Transverse colon (tissue), 4 donors: ENCODE measurements at regions not wholly inside any gene's neighbourhood (a gene's known extent, or its start where the extent isn't known, plus 50 kb on each side); places are given as distances from the start of the nearest gene placed in this dataset.

Experiments used
- DNase-seq: peaks from one replicate; pipeline ENCODE4 v3.0.0-alpha.2; 2019
- H3K27ac ChIP-seq, 4 donors: fragments of 200-600 bp; sonication (generic); 2 replicates each; pipeline ENCODE4 v1.5.1; 2016 to 2018; ENCODE audit warnings: inconsistent platforms in 4 of 4
- H3K27me3 ChIP-seq: fragments of 200-600 bp; sonication (generic); 2 replicates; pipeline ENCODE4 v1.5.1; 2017; ENCODE audit warnings: inconsistent platforms
- H3K36me3 ChIP-seq, 4 donors: fragments of 200-600 bp; sonication (generic); 2 replicates each; pipeline ENCODE4 v1.5.1; 2017 to 2019; ENCODE audit warnings: inconsistent platforms in 4 of 4
- H3K4me1 ChIP-seq, 4 donors: fragments of 200-600 bp; sonication (generic); 2 replicates each; pipeline ENCODE4 v1.5.1; 2017 to 2020; ENCODE audit warnings: inconsistent platforms in 4 of 4
- H3K4me3 ChIP-seq, 4 donors: fragments of 200-600 bp; sonication (generic); 1 replicate in 1 of 4; 2 replicates in 3 of 4; pipeline versions ENCODE4 v1.5.1 to v1.6.1; 2017 to 2019; ENCODE audit warnings: inconsistent platforms in 4 of 4
- H3K9me3 ChIP-seq, 2 donors: fragments of 200-600 bp; sonication (generic); 2 replicates each; pipeline ENCODE4 v1.5.1; 2017 to 2019; ENCODE audit warnings: inconsistent platforms in 2 of 2
- EP300 ChIP-seq: sonication (generic); formaldehyde crosslinking; IDR thresholded peaks from one replicate; pipeline ENCODE4 v1.6.1; 2017; ENCODE audit warnings: antibody characterized with exemption, low read depth
- POLR2A ChIP-seq: fragments of 450-650 bp; IDR thresholded peaks from one replicate; pipeline ENCODE4 v1.6.1; 2016; ENCODE audit warnings: antibody characterized with exemption, mild to moderate bottlenecking, moderate library complexity
- POLR2AphosphoS5 ChIP-seq, 3 donors: sonication (generic); formaldehyde crosslinking; IDR thresholded peaks; one replicate each; pipeline ENCODE4 v1.6.1; 2016; ENCODE audit warnings: antibody characterized with exemption in 3 of 3
- WGBS, 2 donors: methylation state at CpG; one replicate each; pipeline ENCODE4 v1.1.5; 2018; ENCODE audit warnings: low coverage in 1 of 2; 5-methylcytosine and 5-hydroxymethylcytosine counted together
- in situ Hi-C, 4 donors: fragments of 200-750 bp; cut with MboI; loops; one replicate each; pipeline versions ENCODE4 v1.15.0 to v1.15.1; 2017; ENCODE audit warnings: low sequenced_read_pairs in 3 of 4, low pct_ligation_motif_present in 1 of 4, low pct_unique_long_range_greater_than_20kb in 1 of 4
- intact Hi-C: fragments of 100-400 bp; cut with DNase I; formaldehyde crosslinking; loops from one replicate; pipeline ENCODE4 v1.15.1; 2023; ENCODE audit warnings: low total_unique reads
- TF ChIP-seq, protein P1 (sequence below), 5 experiments: fragments of 200-600 bp in 3 of 5; fragments of 450-650 bp in 2 of 5; sonication (generic) in 3 of 5; IDR thresholded peaks; 1 replicate in 2 of 5; 2 replicates in 3 of 5; pipeline ENCODE4 v1.5.1; 2016 to 2017; ENCODE audit warnings: antibody characterized with exemption in 5 of 5, inconsistent platforms in 3 of 5, mild to moderate bottlenecking in 2 of 5, moderate library complexity in 1 of 5

DNA sequence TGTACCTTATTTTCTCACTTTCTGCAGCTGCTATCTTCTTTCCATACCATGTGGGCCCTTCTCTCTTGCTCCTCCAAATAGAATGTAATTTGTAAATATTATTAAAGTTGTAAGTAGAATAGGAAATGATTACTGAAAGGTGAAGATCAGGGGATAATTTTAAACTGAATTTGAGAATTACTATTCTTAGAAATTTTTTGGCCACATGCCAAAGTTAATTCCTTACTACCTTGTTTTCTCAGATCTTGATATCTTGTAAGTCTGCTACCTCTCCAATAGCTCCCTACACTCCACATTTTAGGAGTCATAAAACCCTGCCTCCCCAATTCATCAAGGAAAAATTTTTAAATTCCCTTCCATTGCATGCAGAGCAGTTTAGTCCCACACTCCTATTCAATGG lies 442.7 kb downstream of the SATB2 start:
- H3K27me3 ChIP-seq: no peaks in the 10 kb centered on the region
- TF ChIP-seq, protein P1, sequence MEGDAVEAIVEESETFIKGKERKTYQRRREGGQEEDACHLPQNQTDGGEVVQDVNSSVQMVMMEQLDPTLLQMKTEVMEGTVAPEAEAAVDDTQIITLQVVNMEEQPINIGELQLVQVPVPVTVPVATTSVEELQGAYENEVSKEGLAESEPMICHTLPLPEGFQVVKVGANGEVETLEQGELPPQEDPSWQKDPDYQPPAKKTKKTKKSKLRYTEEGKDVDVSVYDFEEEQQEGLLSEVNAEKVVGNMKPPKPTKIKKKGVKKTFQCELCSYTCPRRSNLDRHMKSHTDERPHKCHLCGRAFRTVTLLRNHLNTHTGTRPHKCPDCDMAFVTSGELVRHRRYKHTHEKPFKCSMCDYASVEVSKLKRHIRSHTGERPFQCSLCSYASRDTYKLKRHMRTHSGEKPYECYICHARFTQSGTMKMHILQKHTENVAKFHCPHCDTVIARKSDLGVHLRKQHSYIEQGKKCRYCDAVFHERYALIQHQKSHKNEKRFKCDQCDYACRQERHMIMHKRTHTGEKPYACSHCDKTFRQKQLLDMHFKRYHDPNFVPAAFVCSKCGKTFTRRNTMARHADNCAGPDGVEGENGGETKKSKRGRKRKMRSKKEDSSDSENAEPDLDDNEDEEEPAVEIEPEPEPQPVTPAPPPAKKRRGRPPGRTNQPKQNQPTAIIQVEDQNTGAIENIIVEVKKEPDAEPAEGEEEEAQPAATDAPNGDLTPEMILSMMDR (IDR thresholded peaks at IDR 0.05): no peak
- intact Hi-C loops: no loop called here

DNA sequence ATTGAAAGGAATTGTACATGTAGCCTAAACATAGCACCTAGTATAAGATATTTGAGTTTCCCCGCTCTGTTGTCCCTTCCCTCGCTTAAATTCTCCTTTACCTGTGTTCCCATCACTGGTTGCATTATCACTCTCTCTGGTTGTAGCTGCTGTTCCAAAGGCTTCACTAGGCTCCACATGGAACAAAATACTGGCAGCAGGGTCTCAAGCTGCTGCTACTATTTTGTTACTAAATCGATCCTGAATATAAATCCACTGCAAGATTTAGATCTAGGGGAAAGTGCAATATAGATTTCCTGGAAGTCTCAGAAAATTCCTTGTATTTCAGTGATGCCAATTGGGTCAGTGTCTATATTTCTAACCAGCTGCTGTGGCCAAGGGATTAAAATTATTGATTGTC lies 443.5 kb downstream of the SATB2 start:
- in situ Hi-C loops: no loop called here
- Histone ChIP-seq H3K27me3 (no peaks in the 10 kb centered on the region), H3K36me3 (no peaks in the 10 kb centered on the region), H3K9me3 (no peaks in the 10 kb centered on the region), H3K27ac (no peak overlapping the region), H3K4me3 (no peak overlapping the region), H3K4me1 (no peaks in the 10 kb centered on the region)
- no peak for TF ChIP-seq EP300
- TF ChIP-seq, protein P1 (IDR thresholded peaks at IDR 0.05): no peak
- no peak for TF ChIP-seq POLR2A
- intact Hi-C loops: no loop called here
- WGBS, 2 donors: 92 to 93% methylated on average over 3 of the region's 3 CpGs
- no peak for DNase-seq

More for the DNA sequence above, 442.7 kb downstream of the SATB2 start:
- Histone ChIP-seq H3K27ac (no peak overlapping the region), H3K36me3 (no peaks in the 10 kb centered on the region), H3K9me3 (no peaks in the 10 kb centered on the region), H3K4me3 (no peak overlapping the region), H3K4me1 (no peaks in the 10 kb centered on the region)
- no peak for DNase-seq
- in situ Hi-C loops: no loop called here

DNA sequence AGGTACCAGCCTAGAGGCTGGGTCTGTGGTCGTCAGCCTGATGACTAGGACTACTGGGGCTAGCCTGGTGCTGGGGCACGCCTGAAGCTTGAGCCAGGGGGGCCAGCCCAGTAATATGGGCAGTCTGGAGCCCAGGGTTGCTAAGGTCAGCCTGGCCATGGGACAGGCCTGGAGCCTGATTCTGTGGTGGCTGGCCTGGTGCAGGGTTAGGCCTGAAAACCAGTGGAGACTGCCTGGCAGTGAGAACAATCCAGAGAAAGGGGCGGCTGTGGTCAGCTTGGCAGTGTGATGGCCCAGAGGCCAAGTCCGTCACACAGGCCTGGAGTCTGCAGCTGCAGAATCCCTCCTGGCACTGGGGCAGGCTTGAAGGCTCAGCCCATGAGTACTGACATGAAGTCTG lies 445.8 kb downstream of the SATB2 start:
- H3K27me3 ChIP-seq: no peaks in the 10 kb centered on the region
- peaks cover 0 to 5% of the 10 kb centered on the region in 2 donors for H3K9me3 ChIP-seq
- intact Hi-C loops (no loop called here), in situ Hi-C loops (no loop called here)
- no peak overlapping the region for H3K4me3 ChIP-seq
- H3K4me1 ChIP-seq: no peaks in the 10 kb centered on the region
- TF ChIP-seq POLR2AphosphoS5 (IDR thresholded peaks at IDR 0.05) (no peak), POLR2A (no peak), EP300 (no peak)
- TF ChIP-seq, protein P1 (IDR thresholded peaks at IDR 0.05): no peak
- H3K36me3 ChIP-seq: no peaks in the 10 kb centered on the region
- no peak overlapping the region for H3K27ac ChIP-seq
- WGBS, 2 donors: 73% methylated on average over 3 of the region's 4 CpGs; no CpG with 5 or more reads in 1 of the 2 donors
- no peak for DNase-seq

DNA sequence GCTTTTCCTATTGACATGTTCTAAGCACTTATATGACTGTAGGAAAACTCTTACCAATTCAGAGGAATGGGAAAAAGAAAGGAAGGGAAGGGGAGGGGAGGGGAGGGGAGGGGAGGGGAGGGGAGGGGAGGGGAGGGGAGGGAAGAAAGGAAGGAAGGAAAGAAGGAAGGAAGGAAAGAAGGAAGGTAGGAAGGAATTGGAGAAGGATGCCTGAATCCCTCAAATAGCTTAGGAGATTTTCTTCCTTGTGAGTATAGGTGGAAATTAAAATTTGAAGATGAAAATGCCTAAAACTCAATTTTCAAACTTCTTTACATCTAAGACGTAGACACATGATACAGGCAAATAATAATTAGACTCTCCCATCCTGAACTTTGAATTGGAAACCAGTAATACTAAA lies 463.1 kb downstream of the SATB2 start:
- no peak for TF ChIP-seq POLR2AphosphoS5 (IDR thresholded peaks at IDR 0.05)
- TF ChIP-seq, protein P1 (IDR thresholded peaks at IDR 0.05): no peak
- no peak for TF ChIP-seq EP300
- no peak for TF ChIP-seq POLR2A
- H3K4me1 ChIP-seq: no peaks in the 10 kb centered on the region
- H3K27me3 ChIP-seq: no peaks in the 10 kb centered on the region
- H3K9me3 ChIP-seq: no peaks in the 10 kb centered on the region
- H3K4me3 ChIP-seq: no peak overlapping the region
- no peak for DNase-seq
- no peak overlapping the region for H3K27ac ChIP-seq
- intact Hi-C loops: no loop called here
- no peaks in the 10 kb centered on the region for H3K36me3 ChIP-seq
- WGBS, 2 donors: 88% methylated on average over 1 of the region's 1 CpG
- in situ Hi-C loops: no loop called here
